SIG-M5 treated with dmso at 0.1 percent for 504 hours (cell line): ENCODE measurements at regions not wholly inside any gene's neighbourhood (a gene's known extent, or its start where the extent isn't known, plus 50 kb on each side); places are given as distances from the start of the nearest gene placed in this dataset.
"Not testable (repeated sequence)": the region's sequence is repeated elsewhere in the genome, so short reads cannot be mapped to it uniquely, and the experiment has no call there.

Source experiments
- DNase-seq: peaks from one replicate; lab custom pipeline; 2025; ENCODE audit not compliant: unreplicated experiment; lab: John Stamatoyannopoulos, UW

- DNase-seq, result no peak
These were observed 110.3 kb upstream of the PALMD start for GRCh38 chr1:99535470-99536164.

GRCh38 chr1:99537886-99538617, 107.9 kb upstream of the PALMD start:
- no peak for DNase-seq

- DNase-seq, result no peak
These were observed 107.3 kb upstream of the PALMD start for GRCh38 chr1:99538618-99538956.

GRCh38 chr1:99539131-99539530, 106.8 kb upstream of the PALMD start:
- no peak for DNase-seq

GRCh38 chr1:99540744-99541143, 105.2 kb upstream of the PALMD start:
- no peak for DNase-seq

GRCh38 chr1:99544328-99544727, 101.6 kb upstream of the PALMD start:
- no peak for DNase-seq

GRCh38 chr1:99546432-99547416, 99.2 kb upstream of the PALMD start:
- no peak for DNase-seq

GRCh38 chr1:99548943-99549605, 96.8 kb upstream of the PALMD start:
- no peak for DNase-seq

GRCh38 chr1:99550198-99550597, 95.7 kb upstream of the PALMD start:
- DNase-seq, result no peak

- DNase-seq, result no peak
These were observed 93.9 kb upstream of the PALMD start for GRCh38 chr1:99551812-99552614.

- DNase-seq, result no peak
These were observed 92.6 kb upstream of the PALMD start for GRCh38 chr1:99553301-99553700.

GRCh38 chr1:99553819-99554218, 92.1 kb upstream of the PALMD start:
- DNase-seq, result not testable (repeated sequence)

GRCh38 chr1:99554727-99555126, 91.2 kb upstream of the PALMD start:
- DNase-seq, result no peak

GRCh38 chr1:99557546-99558202, 88.2 kb upstream of the PALMD start:
- no peak for DNase-seq

- DNase-seq, result no peak
These were observed 86.7 kb upstream of the PALMD start for GRCh38 chr1:99559166-99559565.

GRCh38 chr1:99560207-99561040, 85.5 kb upstream of the PALMD start:
- no peak for DNase-seq

- DNase-seq, result no peak
These were observed 84.0 kb upstream of the PALMD start for GRCh38 chr1:99561952-99562351.

GRCh38 chr1:99565606-99566289, 80.2 kb upstream of the PALMD start:
- DNase-seq, result no peak
